Kidney (tissue), 13 donors: ENCODE measurements at regions not wholly inside any gene's neighbourhood (a gene's known extent, or its start where the extent isn't known, plus 50 kb on each side); places are given as distances from the start of the nearest gene placed in this dataset.

Source experiments
- DNase-seq, 5 donors: peaks; one replicate each; pipeline ENCODE4 v3.0.0-alpha.2; 2013 to 2020
- FAIRE-seq: peaks from 2 replicates; lab custom pipeline; 2012; peaks lifted over from hg19 to GRCh38; lab: Jason Lieb, UNC
- H3K27ac ChIP-seq, 2 donors: one replicate each; pipeline ENCODE4 v1.7.0; 2013; ENCODE audit warnings: low read depth in 2 of 2, low read length in 2 of 2, inconsistent platforms in 1 of 2
- H3K27me3 ChIP-seq: one replicate; pipeline ENCODE4 v1.7.1; 2013; ENCODE audit warnings: low read length, inconsistent platforms; ENCODE audit not compliant: control insufficient read depth, insufficient read depth
- H3K36me3 ChIP-seq, 3 donors: one replicate each; pipeline versions ENCODE4 v1.7.0 to v1.7.1; 2013; ENCODE audit warnings: low read length in 3 of 3, control low read depth in 1 of 3, inconsistent platforms in 1 of 3; ENCODE audit not compliant: insufficient read depth in 3 of 3, control insufficient read depth in 2 of 3
- H3K4me1 ChIP-seq, 3 donors: one replicate each; pipeline versions ENCODE4 v1.7.0 to v1.7.1; 2013; ENCODE audit warnings: low read length in 3 of 3, inconsistent platforms in 1 of 3, low read depth in 1 of 3; ENCODE audit not compliant: control insufficient read depth in 2 of 3, insufficient read depth in 2 of 3
- H3K4me3 ChIP-seq, 3 donors: one replicate each; pipeline versions ENCODE4 v1.7.0 to v1.8.1; 2013; ENCODE audit warnings: low read length in 3 of 3, control low read depth in 1 of 3, inconsistent platforms in 1 of 3
- H3K9ac ChIP-seq, 3 donors: one replicate each; pipeline versions ENCODE4 v1.7.0 to v1.7.1; 2013; ENCODE audit warnings: low read length in 3 of 3, control low read depth in 1 of 3, inconsistent platforms in 1 of 3
- H3K9me3 ChIP-seq, 3 donors: one replicate each; pipeline versions ENCODE4 v1.7.0 to v1.7.1; 2013; ENCODE audit warnings: low read length in 3 of 3, control low read depth in 1 of 3, inconsistent platforms in 1 of 3; ENCODE audit not compliant: control insufficient read depth in 2 of 3, insufficient read depth in 1 of 3
- CTCF ChIP-seq: IDR thresholded peaks from 3 replicates; pipeline ENCODE4 v1.5.1; 2012; ENCODE audit warnings: mild to moderate bottlenecking, moderate library complexity, borderline replicate concordance; ENCODE audit not compliant: insufficient read depth; ENCODE audit errors: extremely low read depth
- intact Hi-C: fragments of 100-400 bp; cut with DNase I; formaldehyde crosslinking; loops from one replicate; pipeline ENCODE4 v1.11.1; 2022
- donor health status: control.
- donor health status: control.
- donor health status: control.
- donor health status: control.
- donor health status: control.
- donor health status: DM: yes; HTN: yes; CAD: no.
- donor health status: Normal renal cell carcinoma (clear cell type).

- Histone ChIP-seq H3K9me3 (no peaks in the 10 kb centered on the region), H3K27me3 (no peaks in the 10 kb centered on the region), H3K4me3 (no peak overlapping the region), H3K27ac (no peak overlapping the region), H3K9ac (no peak overlapping the region), H3K4me1 (no peaks in the 10 kb centered on the region), H3K36me3 (no peaks in the 10 kb centered on the region)
- no peak for TF ChIP-seq CTCF
- DNase-seq = peak in 3 of 5 donors; percentile 45 to 56 (median 47)
- intact Hi-C loops = no loop called here
- no peak for FAIRE-seq
Observed at GRCh38 chr18:78639006-78639950, 340.3 kb upstream of the SALL3 start.

- intact Hi-C loops = no loop called here
- Histone ChIP-seq H3K9me3 (no peaks in the 10 kb centered on the region), H3K9ac (no peak overlapping the region), H3K27me3 (no peaks in the 10 kb centered on the region), H3K36me3 (no peaks in the 10 kb centered on the region), H3K4me3 (no peak overlapping the region), H3K27ac (no peak overlapping the region), H3K4me1 (no peaks in the 10 kb centered on the region)
- DNase-seq = no peak
- no peak for TF ChIP-seq CTCF
- FAIRE-seq = no peak
Observed at GRCh38 chr18:78640246-78640995, 339.2 kb upstream of the SALL3 start.

GRCh38 chr18:78641689-78642231, 337.9 kb upstream of the SALL3 start:
- Histone ChIP-seq H3K4me3 (no peak overlapping the region), H3K9me3 (no peaks in the 10 kb centered on the region), H3K36me3 (no peaks in the 10 kb centered on the region), H3K27ac (no peak overlapping the region), H3K4me1 (no peaks in the 10 kb centered on the region), H3K9ac (no peak overlapping the region), H3K27me3 (no peaks in the 10 kb centered on the region)
- FAIRE-seq = no peak
- DNase-seq = no peak
- no peak for TF ChIP-seq CTCF
- intact Hi-C loops = no loop called here
